GM08714 (cell line): ENCODE measurements at regions not wholly inside any gene's neighbourhood (a gene's known extent, or its start where the extent isn't known, plus 50 kb on each side); places are given as distances from the start of the nearest gene placed in this dataset.
"Not testable (repeated sequence)": the region's sequence is repeated elsewhere in the genome, so short reads cannot be mapped to it uniquely, and the experiment has no call there.

ENCODE experiments used
- H3K4me3 ChIP-seq: fragments of 200-500 bp; sonication (Bioruptor generic); 2 replicates; pipeline ENCODE4 v1.5.1; 2014; ENCODE audit warnings: mild to moderate bottlenecking, low read length, inconsistent platforms
- ZNF274 ChIP-seq: IDR thresholded peaks from 2 replicates; pipeline ENCODE4 v1.6.1; 2012; ENCODE audit warnings: mild to moderate bottlenecking, low read depth, low read length

DNA sequence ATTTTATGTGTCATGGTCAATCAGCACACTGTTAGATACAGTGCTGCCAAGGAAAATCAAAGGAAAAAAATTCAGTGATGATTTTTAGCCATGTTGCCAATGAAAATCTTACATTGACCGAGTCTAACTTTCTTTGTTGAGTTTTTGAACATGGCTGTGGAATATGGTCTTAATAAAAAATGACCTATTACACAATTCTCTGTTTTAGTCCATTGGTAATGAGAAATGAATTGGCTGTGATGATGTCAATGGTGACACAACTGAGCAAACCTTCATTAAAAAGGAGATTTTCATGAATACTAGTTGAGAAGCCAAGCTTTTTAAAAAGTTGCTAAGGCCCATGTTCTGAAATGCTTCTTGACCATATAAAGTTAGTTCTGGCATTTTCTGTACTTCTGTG is 225.9 kb upstream of the GYPA start:
- no peak for TF ChIP-seq ZNF274
- H3K4me3 ChIP-seq = no peak overlapping the region

DNA sequence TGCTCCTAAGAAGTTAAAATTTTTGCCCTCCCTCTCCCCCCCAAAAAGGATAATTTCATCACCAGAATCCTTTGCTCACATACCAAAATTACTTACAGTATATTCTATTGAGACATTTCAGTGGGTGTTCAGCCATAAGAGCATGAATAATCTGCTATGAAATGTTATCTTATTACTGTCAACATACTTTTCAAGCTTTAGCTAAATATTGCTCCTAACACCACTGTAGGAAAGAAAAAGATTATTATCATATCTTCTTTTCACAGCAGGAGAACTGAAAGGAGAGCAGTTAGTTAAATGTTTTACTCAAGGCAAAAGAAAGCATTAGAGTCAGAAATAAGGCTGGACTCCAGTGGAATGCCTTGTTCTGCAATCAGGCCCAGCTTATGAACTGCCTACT is 231.0 kb upstream of the GYPA start:
- no peak overlapping the region for H3K4me3 ChIP-seq
- no peak for TF ChIP-seq ZNF274

DNA sequence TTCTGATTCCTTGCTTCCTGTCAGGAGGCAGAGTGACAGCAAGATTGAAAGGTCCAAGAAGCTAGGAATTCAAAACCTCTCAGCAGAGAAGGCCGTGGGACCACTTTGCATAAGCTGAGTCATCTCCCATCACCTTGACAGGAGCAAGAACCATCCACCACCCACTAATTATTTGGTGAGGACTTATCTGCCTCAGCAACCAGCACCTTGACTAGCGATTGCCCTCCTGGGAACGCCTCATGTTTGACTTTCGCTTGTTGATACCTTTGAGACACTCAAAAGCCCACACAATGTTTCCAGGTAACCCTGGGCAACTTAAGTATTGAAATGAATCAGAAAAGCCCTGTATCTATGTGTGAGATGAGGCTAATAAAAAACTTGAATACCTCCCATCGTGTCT is 233.5 kb upstream of the GYPA start:
- no peak overlapping the region for H3K4me3 ChIP-seq
- TF ChIP-seq ZNF274 = no peak

DNA sequence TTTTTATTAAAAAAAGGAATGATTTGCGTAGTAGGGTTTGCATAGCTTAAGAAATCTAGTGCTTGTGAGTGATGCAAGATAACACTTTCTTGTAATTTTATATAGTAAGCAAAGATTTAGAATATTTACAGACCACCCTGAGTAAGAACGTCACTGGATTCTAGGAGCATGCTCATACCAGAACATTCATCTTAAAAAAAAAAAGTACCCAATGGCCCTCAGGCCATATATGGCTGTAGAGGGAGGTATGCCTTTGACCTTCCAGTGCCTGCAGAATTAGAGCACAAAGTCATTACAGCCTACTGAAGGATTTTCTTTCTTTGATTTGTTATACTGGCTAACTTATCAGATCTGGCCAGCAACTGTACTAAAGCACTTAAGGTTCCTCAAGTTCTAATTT is 236.3 kb upstream of the GYPA start:
- H3K4me3 ChIP-seq = no peak overlapping the region
- no peak for TF ChIP-seq ZNF274

DNA sequence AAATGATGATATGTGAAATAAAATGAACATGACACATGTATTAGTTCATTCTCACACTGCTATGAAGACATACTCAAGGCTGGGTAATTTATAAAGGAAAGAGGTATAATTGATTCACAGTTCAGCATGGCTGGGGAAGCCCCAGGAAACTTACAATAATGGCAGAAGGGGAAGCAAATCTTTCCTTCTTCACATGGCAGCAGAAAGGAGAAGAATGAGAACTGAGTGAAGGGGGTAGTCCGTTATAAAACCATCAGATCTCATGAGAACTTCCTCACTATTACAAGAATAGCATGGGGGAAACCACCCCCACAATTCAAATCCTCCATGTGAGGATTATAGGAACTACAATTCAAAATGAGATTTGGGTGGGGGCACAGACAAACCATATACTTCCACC is 243.9 kb upstream of the GYPA start:
- no peak for TF ChIP-seq ZNF274
- H3K4me3 ChIP-seq = no peak overlapping the region

DNA sequence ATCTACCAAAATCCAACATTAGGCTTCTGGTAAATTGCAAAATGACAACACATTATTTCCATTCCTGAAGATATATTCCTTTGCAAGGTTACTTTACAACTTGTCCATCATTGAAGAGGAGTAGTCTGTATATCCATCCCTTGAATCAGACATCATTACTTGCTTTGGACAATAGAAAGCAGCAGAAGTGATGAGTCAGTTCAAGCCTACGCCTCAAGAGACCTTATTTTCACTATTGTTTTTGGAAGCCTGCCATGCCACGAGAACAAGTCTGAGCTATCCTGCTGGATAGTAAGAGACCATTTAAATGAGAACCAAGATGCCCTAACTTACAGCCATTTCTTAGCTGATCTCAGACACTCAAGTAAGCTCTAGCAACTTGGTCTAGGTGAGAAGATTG is 246.0 kb upstream of the HHIP start:
- H3K4me3 ChIP-seq = no peak overlapping the region
- no peak for TF ChIP-seq ZNF274

DNA sequence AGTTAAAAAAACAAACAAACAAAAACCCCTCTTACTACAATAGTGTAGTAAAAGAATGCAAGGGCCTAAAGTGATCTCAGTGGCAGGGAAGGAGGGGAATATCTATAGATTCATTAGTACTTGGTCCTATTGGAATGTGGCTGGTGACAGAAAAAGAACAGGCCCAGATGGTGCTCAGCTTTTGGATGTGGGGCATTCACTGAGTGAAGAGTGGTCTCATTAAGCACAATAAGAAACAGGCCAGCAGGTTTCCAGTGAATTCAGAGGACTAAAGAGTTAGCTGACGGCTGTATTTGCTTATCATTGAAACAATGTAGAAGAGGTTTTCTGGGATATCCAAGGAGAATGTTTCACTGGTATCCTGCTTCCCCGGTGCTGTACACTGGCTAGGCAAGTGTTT is 243.8 kb upstream of the HHIP start:
- no peak for TF ChIP-seq ZNF274
- no peak overlapping the region for H3K4me3 ChIP-seq

DNA sequence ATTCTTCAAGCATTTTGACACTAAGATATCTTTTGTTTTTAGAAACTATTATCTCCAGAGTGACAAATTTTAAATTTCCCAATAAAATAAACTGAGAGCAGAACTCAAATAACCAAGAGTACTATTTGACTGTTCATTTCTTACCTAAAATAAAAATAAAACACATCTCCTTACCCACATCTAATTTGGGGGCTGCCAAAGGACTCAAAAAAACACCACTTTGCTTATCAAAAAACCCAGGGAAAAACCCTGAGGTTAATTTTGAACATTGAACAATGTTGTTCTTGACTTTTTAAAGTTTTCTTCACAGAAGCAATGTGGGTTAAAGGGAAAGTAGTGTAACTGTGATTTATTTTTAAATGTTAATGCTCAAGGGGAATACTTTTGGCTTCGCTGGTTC is 243.0 kb upstream of the HHIP start:
- TF ChIP-seq ZNF274 = no peak
- no peak overlapping the region for H3K4me3 ChIP-seq

DNA sequence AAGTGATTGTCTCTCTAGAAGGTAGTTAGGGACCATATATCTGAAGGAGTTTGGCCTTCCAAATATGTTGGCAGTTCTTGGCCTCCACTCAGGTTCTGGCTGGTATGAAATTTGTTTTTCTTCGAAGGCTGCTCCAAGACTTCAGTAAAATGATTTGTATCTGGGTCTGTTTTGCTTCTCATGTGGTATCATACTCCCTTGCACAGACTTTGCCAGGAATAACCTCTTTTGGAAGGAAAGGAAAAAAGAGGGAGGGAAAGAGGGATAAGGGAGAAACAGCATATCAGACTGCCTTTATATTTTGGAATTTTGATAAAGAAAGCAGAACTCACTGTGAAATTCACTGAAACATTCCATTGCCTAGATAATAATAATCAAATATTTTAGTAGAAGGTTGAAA is 242.1 kb upstream of the HHIP start:
- TF ChIP-seq ZNF274 = no peak
- no peak overlapping the region for H3K4me3 ChIP-seq

DNA sequence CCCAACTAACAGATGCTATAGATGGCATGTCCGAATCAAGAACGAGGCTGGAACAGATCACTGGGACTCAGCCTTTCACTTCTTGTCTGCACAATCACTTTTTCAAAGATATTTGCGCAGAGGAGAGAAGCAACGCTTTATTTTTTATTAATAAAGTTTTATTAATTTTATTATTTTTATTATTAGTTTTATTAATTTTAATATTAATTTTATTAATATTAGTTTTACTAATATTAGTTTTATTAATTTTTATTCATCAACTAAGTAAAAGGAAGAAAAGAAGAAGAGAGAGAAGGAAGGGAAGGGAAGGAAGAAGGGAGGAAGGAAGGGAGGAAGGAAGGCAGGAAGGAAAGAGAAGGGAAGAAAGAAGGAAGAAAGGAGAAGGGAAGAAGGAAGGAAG is 236.4 kb upstream of the HHIP start:
- no peak for TF ChIP-seq ZNF274
- H3K4me3 ChIP-seq = no peak overlapping the region

DNA sequence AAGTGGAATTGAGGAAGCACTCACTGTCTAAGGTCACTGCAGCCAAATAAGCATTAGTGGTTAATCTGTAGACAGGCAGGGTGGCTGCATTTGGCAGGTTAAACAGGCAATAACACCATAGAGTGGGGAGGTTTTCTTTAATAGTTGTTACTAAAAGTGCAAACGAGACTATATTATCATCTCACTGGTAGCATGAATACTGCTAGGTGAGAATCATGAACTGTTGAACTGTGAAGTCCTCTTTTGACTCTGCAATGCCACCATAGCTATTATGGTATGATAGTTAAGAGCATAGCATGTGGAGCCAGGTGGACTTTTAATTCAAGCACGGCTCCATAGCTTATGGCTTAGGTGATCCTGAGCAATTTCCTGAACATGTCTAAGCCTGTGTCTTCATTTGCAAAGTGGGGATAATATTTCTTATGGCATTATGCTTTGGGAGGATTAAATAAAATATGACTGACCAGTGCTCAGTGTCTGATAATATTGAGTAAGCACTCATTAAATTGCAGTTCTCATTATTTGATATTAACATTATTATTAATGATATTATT is 235.6 kb upstream of the HHIP start:
- no peak for TF ChIP-seq ZNF274

DNA sequence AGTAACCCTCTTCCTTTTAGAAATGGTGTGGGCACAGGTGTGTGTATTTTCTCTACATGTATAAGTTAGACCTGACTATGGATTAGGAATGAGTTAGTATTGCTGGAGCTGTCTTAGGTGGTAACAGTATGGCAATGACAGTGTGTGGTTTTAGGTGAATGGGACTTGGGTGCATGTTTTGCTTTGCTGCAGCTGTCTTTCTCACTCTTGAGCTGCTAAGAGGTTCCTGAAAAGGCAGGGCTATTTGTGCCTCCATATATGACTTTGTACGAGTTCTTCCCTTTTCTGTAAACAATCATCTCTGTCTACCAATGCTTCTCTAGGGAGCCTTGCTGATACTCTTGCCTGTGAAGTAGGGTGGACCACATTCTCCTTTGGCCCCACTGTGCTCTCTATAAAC is 234.8 kb upstream of the HHIP start:
- TF ChIP-seq ZNF274 = no peak
- H3K4me3 ChIP-seq = no peak overlapping the region

More for the DNA sequence above, 235.6 kb upstream of the HHIP start:
- H3K4me3 ChIP-seq = no peak overlapping the region

DNA sequence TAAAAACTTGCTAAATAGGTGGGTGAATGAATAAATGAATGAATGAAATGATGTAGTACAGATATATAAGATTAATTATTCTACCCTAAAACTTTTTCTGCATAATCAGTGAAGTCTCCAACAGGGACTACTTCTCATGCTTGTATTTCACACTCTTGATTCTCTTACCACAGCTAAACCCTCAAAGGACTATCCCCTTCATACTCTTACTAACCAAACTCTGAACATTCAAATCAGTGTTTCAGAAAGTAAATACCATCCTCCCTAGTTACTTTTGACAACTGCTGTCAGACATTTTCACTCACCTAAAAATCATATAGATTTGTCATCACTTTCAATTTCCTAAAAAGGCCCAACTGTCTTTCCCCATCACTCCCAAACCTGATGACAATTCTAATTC is 234.3 kb upstream of the HHIP start:
- no peak overlapping the region for H3K4me3 ChIP-seq
- no peak for TF ChIP-seq ZNF274

DNA sequence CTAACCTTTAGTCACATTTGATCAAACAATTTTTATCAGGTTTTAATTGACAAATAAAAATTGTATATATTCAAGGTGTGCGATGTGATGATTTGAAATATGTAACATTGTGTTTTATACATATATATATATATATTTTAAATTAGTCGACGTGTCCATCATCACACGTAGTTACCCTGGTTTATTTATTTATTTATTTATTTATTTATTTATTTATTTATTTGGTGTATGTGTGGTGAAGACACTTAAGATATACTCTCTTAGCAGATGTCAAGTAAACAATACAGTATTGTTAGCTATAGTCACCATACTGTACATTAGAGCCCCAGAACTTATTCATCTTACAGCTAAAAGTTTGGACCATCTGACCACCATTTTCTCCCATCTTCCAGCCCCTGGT is 224.9 kb upstream of the HHIP start:
- TF ChIP-seq ZNF274 = no peak
- H3K4me3 ChIP-seq = no peak overlapping the region

DNA sequence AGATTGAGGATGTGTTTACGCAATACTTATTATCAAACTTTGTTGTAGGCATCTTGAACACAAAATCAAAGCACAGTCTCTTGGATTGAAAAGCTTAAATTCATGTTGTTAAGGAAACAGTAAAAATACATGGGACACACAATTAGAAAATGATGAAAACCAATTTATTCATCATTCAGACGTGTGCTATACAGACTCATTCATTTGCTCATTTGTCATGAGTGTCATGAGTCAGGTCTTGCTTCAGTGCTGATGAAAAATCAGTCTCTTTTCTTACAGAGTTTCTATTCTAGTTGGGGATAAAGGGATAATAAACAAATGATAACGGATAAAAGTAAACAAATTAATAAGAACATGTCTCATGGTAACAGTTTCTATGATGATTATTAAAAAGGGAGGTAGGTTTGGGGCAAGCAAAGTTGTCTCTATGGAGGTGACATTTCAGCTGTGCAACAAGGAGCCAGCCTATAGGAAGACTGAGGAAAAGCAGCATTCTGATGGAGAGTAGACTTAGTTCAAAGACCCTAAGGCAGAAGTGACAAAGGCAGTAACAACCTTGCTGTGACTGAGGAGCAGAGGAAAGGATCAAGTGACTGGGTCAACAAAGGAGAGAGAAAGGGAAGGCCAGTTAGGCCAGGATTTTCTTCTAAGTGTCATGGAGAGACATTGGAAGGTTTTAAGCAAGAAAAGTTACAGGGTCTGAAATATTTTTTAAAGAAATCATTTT is 224.0 kb upstream of the HHIP start:
- no peak for TF ChIP-seq ZNF274
- no peak overlapping the region for H3K4me3 ChIP-seq

DNA sequence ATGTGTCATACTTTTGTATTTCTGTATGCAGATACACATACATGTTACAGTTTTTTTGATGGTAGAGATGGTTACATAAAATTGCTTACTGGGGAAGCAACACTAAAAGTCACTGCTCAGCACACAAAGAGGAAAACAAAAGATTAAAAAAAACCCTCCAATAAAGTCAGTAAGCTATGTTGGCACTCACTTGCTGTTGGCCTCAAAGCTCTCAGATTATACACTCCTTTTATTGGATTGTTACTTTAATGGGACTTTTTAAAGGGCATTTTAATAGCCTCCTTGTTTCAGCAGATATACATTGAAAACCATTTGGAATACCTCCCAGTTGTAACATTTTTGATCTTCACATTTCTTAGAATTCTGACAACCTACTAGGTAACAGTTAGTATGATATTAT is 222.0 kb upstream of the HHIP start:
- H3K4me3 ChIP-seq = no peak overlapping the region
- TF ChIP-seq ZNF274 = no peak

DNA sequence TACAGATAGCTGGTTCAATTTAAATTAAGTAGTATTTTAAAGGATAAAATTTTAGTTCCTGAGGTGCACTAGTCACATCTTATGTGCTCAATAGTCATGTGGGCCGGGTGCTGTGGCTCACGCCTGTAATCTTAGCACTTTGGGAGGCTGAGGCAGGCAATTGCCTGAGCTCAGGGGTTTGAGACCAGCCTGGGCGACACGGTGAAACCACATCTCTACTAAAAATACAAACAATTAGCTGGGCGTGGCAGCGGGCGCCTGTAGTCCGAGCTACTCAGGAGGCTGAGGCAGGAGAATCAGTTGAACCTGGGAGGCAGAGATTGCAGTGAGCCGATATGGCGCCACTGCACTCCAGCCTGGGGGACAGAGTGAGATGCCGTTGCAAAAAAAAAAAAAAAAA is 219.9 kb upstream of the HHIP start:
- not testable (repeated sequence) for H3K4me3 ChIP-seq
